NCI-H2029 treated with DMSO at 0.1 percent for 48 hours (cell line): ENCODE measurements at regions not wholly inside any gene's neighbourhood (a gene's known extent, or its start where the extent isn't known, plus 50 kb on each side); places are given as distances from the start of the nearest gene placed in this dataset.

Experiments
- DNase-seq: peaks from one replicate; lab custom pipeline; 2025; lab: John Stamatoyannopoulos, UW

GRCh38 chr3:17798000-17798399, 55.6 kb upstream of the TBC1D5 start:
- no peak for DNase-seq

GRCh38 chr3:17795711-17796110, 53.3 kb upstream of the TBC1D5 start:
- DNase-seq: no peak

GRCh38 chr3:17795280-17795679, 52.8 kb upstream of the TBC1D5 start:
- no peak for DNase-seq

GRCh38 chr3:17793542-17794195, 51.2 kb upstream of the TBC1D5 start:
- no peak for DNase-seq
